GM18907 (cell line): ENCODE measurements at regions not wholly inside any gene's neighbourhood (a gene's known extent, or its start where the extent isn't known, plus 50 kb on each side); places are given as distances from the start of the nearest gene placed in this dataset.

Experiments
- ATAC-seq: cut with Tn5 transposase; IDR thresholded peaks from one replicate; pipeline ENCODE4 v1.9.1; 2021; ENCODE audit warnings: mild to moderate bottlenecking, moderate library complexity; ENCODE audit not compliant: unreplicated experiment

GRCh38 chr9:20014168-20014567, 225.3 kb upstream of the SLC24A2 start:
- ATAC-seq, result no peak

GRCh38 chr9:20012232-20012631, 223.4 kb upstream of the SLC24A2 start:
- ATAC-seq, result no peak

- no peak for ATAC-seq
Measured at GRCh38 chr9:20009606-20010005, 220.8 kb upstream of the SLC24A2 start.

- no peak for ATAC-seq
Measured at GRCh38 chr9:20002011-20002410, 213.2 kb upstream of the SLC24A2 start.

- no peak for ATAC-seq
Measured at GRCh38 chr9:20001058-20001457, 212.2 kb upstream of the SLC24A2 start.

- ATAC-seq, result peak; percentile 92
Measured at GRCh38 chr9:19999491-20000057, 210.7 kb upstream of the SLC24A2 start.

GRCh38 chr9:19998823-19999455, 210.1 kb upstream of the SLC24A2 start:
- ATAC-seq, result peak; percentile 46

- no peak for ATAC-seq
Measured at GRCh38 chr9:19998153-19998552, 209.3 kb upstream of the SLC24A2 start.

- no peak for ATAC-seq
Measured at GRCh38 chr9:19995619-19996018, 206.8 kb upstream of the SLC24A2 start.

GRCh38 chr9:19994296-19994695, 205.5 kb upstream of the SLC24A2 start:
- ATAC-seq, result no peak

GRCh38 chr9:19992556-19992955, 203.7 kb upstream of the SLC24A2 start:
- no peak for ATAC-seq

GRCh38 chr9:19989213-19989612, 200.4 kb upstream of the SLC24A2 start:
- no peak for ATAC-seq

- no peak for ATAC-seq
Measured at GRCh38 chr9:19988281-19988680, 199.4 kb upstream of the SLC24A2 start.

- no peak for ATAC-seq
Measured at GRCh38 chr9:19985081-19985480, 196.2 kb upstream of the SLC24A2 start.

GRCh38 chr9:19976226-19976625, 187.4 kb upstream of the SLC24A2 start:
- ATAC-seq, result no peak

- ATAC-seq, result no peak
Measured at GRCh38 chr9:19975499-19975898, 186.7 kb upstream of the SLC24A2 start.

GRCh38 chr9:19969721-19970120, 180.9 kb upstream of the SLC24A2 start:
- ATAC-seq, result no peak

GRCh38 chr9:19967888-19968459, 179.1 kb upstream of the SLC24A2 start:
- ATAC-seq, result no peak

GRCh38 chr9:19967216-19967887, 178.5 kb upstream of the SLC24A2 start:
- ATAC-seq, result no peak

GRCh38 chr9:19965336-19965735, 176.5 kb upstream of the SLC24A2 start:
- ATAC-seq, result no peak

- no peak for ATAC-seq
Measured at GRCh38 chr9:19947996-19948395, 159.2 kb upstream of the SLC24A2 start.
